SU-DHL-6 (cell line): ENCODE measurements at regions not wholly inside any gene's neighbourhood (a gene's known extent, or its start where the extent isn't known, plus 50 kb on each side); places are given as distances from the start of the nearest gene placed in this dataset.

ENCODE experiments used
- H2AFZ ChIP-seq: fragments of 200-600 bp; sonication (generic); 2 replicates; pipeline ENCODE4 v1.6.1; 2014; ENCODE audit warnings: low read depth, mild to moderate bottlenecking, moderate library complexity, mixed read lengths, antibody characterized with exemption, low read length; ENCODE audit not compliant: severe bottlenecking
- H3F3A ChIP-seq: fragments of 200-600 bp; shearing (Covaris generic); 2 replicates; pipeline ENCODE4 v1.6.0; 2016; ENCODE audit warnings: antibody characterized with exemption, mild to moderate bottlenecking; ENCODE audit not compliant: insufficient read depth
- H3K27ac ChIP-seq: fragments of 200-600 bp; sonication (generic); 2 replicates; pipeline ENCODE4 v1.5.1; 2016; ENCODE audit warnings: low read depth, mild to moderate bottlenecking, low read length, moderate library complexity, mixed read lengths
- H3K27me3 ChIP-seq: fragments of 200-600 bp; sonication (generic), shearing (Covaris generic); 2 replicates; pipeline ENCODE4 v1.6.0; 2014; ENCODE audit warnings: mild to moderate bottlenecking, low read length
- H3K36me3 ChIP-seq: fragments of 200-600 bp; sonication (generic); 2 replicates; pipeline ENCODE4 v1.6.1; 2014; ENCODE audit warnings: mild to moderate bottlenecking, low read length, mixed read lengths
- H3K4me2 ChIP-seq: fragments of 300-600, 200-600 bp; shearing (Covaris generic), sonication (generic); 2 replicates; pipeline ENCODE4 v1.6.0; 2014; ENCODE audit warnings: low read length, low read depth, mild to moderate bottlenecking; ENCODE audit not compliant: poor library complexity, severe bottlenecking
- H3K4me3 ChIP-seq: fragments of 200-600 bp; sonication (generic); 2 replicates; pipeline ENCODE4 v1.5.1; 2014; ENCODE audit warnings: antibody characterized with exemption, low read length, mild to moderate bottlenecking, mixed read lengths; ENCODE audit not compliant: insufficient read depth, poor library complexity, severe bottlenecking
- H3K79me2 ChIP-seq: fragments of 200-600 bp; sonication (generic); 2 replicates; pipeline ENCODE4 v1.6.1; 2014; ENCODE audit warnings: mild to moderate bottlenecking, low read length, moderate library complexity; ENCODE audit not compliant: insufficient read depth
- H3K9ac ChIP-seq: fragments of 200-600 bp; sonication (generic); 2 replicates; pipeline ENCODE4 v1.7.0; 2014; ENCODE audit warnings: mild to moderate bottlenecking, low read length
- H3K9me2 ChIP-seq: fragments of 200-600 bp; sonication (generic); replicated peaks from 2 replicates; pipeline ENCODE4 v1.6.1; 2014; ENCODE audit warnings: low read length; ENCODE audit not compliant: insufficient read depth
- H3K9me3 ChIP-seq: fragments of 200-600 bp; sonication (generic); 2 replicates; pipeline ENCODE4 v1.6.1; 2014; ENCODE audit warnings: low read length, mixed read lengths; ENCODE audit not compliant: insufficient read depth
- H4K20me1 ChIP-seq: fragments of 200-600 bp; sonication (generic); 2 replicates; pipeline ENCODE4 v1.6.1; 2014; ENCODE audit warnings: low read depth, mild to moderate bottlenecking, antibody characterized with exemption, low read length, moderate library complexity, mixed read lengths
- CTCF ChIP-seq: fragments of 200-600 bp; sonication (generic); IDR thresholded peaks from one replicate; pipeline ENCODE4 v1.5.1; 2017; ENCODE audit warnings: antibody characterized with exemption, mild to moderate bottlenecking, low read length, moderate library complexity; ENCODE audit not compliant: insufficient read depth, poor library complexity, severe bottlenecking
- EZH2phosphoT487 ChIP-seq: fragments of 200-600 bp; sonication (generic), shearing (Covaris generic); conservative IDR thresholded peaks from 2 replicates; pipeline ENCODE4 v1.6.1; 2018; ENCODE audit warnings: mild to moderate bottlenecking, antibody characterized with exemption, low read length, moderate library complexity, mixed read lengths

- Histone ChIP-seq H3K27me3 (no peaks in the 10 kb centered on the region), H3K79me2 (no peaks in the 10 kb centered on the region), H3K4me3 (no peak overlapping the region), H3K9me3 (no peaks in the 10 kb centered on the region), H3K27ac (no peak overlapping the region), H3K4me2 (no peak overlapping the region), H3F3A (no peaks in the 10 kb centered on the region), H2AFZ (no peak overlapping the region), H3K36me3 (no peaks in the 10 kb centered on the region), H3K9me2 (no peaks in the 10 kb centered on the region), H3K9ac (no peak overlapping the region), H4K20me1 (no peaks in the 10 kb centered on the region)
- TF ChIP-seq CTCF (no peak), EZH2phosphoT487 (no peak)
Observed at GRCh38 chr15:25944386-25944785, 81.3 kb upstream of the ATP10A start.

GRCh38 chr15:25943831-25944230 is 80.7 kb upstream of the ATP10A start:
- Histone ChIP-seq H4K20me1 (no peaks in the 10 kb centered on the region), H3K9ac (no peak overlapping the region), H3K4me2 (no peak overlapping the region), H3K9me3 (no peaks in the 10 kb centered on the region), H2AFZ (no peak overlapping the region), H3K4me3 (no peak overlapping the region), H3K9me2 (no peaks in the 10 kb centered on the region), H3K27ac (no peak overlapping the region), H3K79me2 (no peaks in the 10 kb centered on the region), H3F3A (no peaks in the 10 kb centered on the region), H3K27me3 (no peaks in the 10 kb centered on the region), H3K36me3 (no peaks in the 10 kb centered on the region)
- TF ChIP-seq CTCF = no peak
- no peak for TF ChIP-seq EZH2phosphoT487

- H3K9ac ChIP-seq = no peak overlapping the region
Observed at GRCh38 chr15:25939122-25939521, 76.0 kb upstream of the ATP10A start.

More at GRCh38 chr15:25939122-25939521, 76.0 kb upstream of the ATP10A start:
- no peak overlapping the region for H3K27ac ChIP-seq
- H3K79me2 ChIP-seq = no peaks in the 10 kb centered on the region
- no peaks in the 10 kb centered on the region for H4K20me1 ChIP-seq
- no peaks in the 10 kb centered on the region for H3K27me3 ChIP-seq
- no peaks in the 10 kb centered on the region for H3K9me2 ChIP-seq
- H3K4me2 ChIP-seq = no peak overlapping the region
- H3K4me3 ChIP-seq = no peak overlapping the region
- no peak overlapping the region for H2AFZ ChIP-seq
- TF ChIP-seq EZH2phosphoT487 (no peak), CTCF (no peak)
- no peaks in the 10 kb centered on the region for H3F3A ChIP-seq
- no peaks in the 10 kb centered on the region for H3K9me3 ChIP-seq
- no peaks in the 10 kb centered on the region for H3K36me3 ChIP-seq
